IMR-90 (cell line): ENCODE measurements at regions not wholly inside any gene's neighbourhood (a gene's known extent, or its start where the extent isn't known, plus 50 kb on each side); places are given as distances from the start of the nearest gene placed in this dataset.

Experiments used
- CTCF ChIP-seq: conservative IDR thresholded peaks from 2 replicates; pipeline ENCODE4 v1.5.1; 2012; ENCODE audit warnings: mild to moderate bottlenecking, low read depth, low read length, improper control_type of control experiment
- ELK1 ChIP-seq: fragments of 150-350 bp; IDR thresholded peaks from 2 replicates; pipeline ENCODE4 v1.6.1; 2016; ENCODE audit warnings: low read depth, mild to moderate bottlenecking, low read length, moderate library complexity, borderline replicate concordance
- MAZ ChIP-seq: IDR thresholded peaks from 2 replicates; pipeline ENCODE4 v1.6.1; 2012; ENCODE audit warnings: low read depth, mild to moderate bottlenecking, low read length, improper control_type of control experiment, moderate library complexity, borderline replicate concordance
- MXI1 ChIP-seq: IDR thresholded peaks from 2 replicates; pipeline ENCODE4 v1.6.1; 2012; ENCODE audit warnings: low read depth, mild to moderate bottlenecking, low read length, moderate library complexity, borderline replicate concordance
- POLR2A ChIP-seq: IDR thresholded peaks from 2 replicates; pipeline ENCODE4 v1.6.1; 2012; ENCODE audit warnings: mild to moderate bottlenecking, low read depth, low read length
- RAD21 ChIP-seq: IDR thresholded peaks from 2 replicates; pipeline ENCODE4 v1.6.1; 2012; ENCODE audit warnings: low read length, improper control_type of control experiment
- RCOR1 ChIP-seq: IDR thresholded peaks from 2 replicates; pipeline ENCODE4 v1.6.1; 2012; ENCODE audit warnings: mild to moderate bottlenecking, low read length, improper control_type of control experiment; ENCODE audit not compliant: insufficient replicate concordance
- RFX5 ChIP-seq: IDR thresholded peaks from 2 replicates; pipeline ENCODE4 v1.8.0; 2012; ENCODE audit warnings: low read depth, mild to moderate bottlenecking, low read length, moderate library complexity

GRCh38 chr12:69189378-69189978, 49.9 kb upstream of the CPSF6 start:
- no peak for TF ChIP-seq CTCF
- no peak for TF ChIP-seq RCOR1
- TF ChIP-seq ELK1: no peak
- TF ChIP-seq POLR2A: no peak
- no peak for TF ChIP-seq RAD21
- TF ChIP-seq RFX5: no peak
- TF ChIP-seq MXI1: no peak
- no peak for TF ChIP-seq MAZ
